Activated CD4-positive, alpha-beta T cell treated with anti-CD3 and anti-CD28 coated beads, Interleukin-2, amount 10 ng/mL, durations not matched to agents 7 days and 5 days (primary cell): ENCODE measurements at regions not wholly inside any gene's neighbourhood (a gene's known extent, or its start where the extent isn't known, plus 50 kb on each side); places are given as distances from the start of the nearest gene placed in this dataset.

Experiments
- CTCF ChIA-PET: fragments of 350-600 bp; sonication (Branson Sonifier 250); formaldehyde crosslinking; loops from one replicate; lab custom pipeline; 2021; ENCODE audit warnings: antibody characterized with exemption; lab: Charles Lee
- POLR2A ChIA-PET: fragments of 350-600 bp; sonication (Branson Sonifier 250); formaldehyde crosslinking; loops from one replicate; lab custom pipeline; 2021; ENCODE audit warnings: antibody characterized with exemption; lab: Charles Lee
- DNase-seq: peaks from one replicate; pipeline ENCODE4 v3.0.0-alpha.2; 2020
- H3K27ac Mint-ChIP-seq: one replicate; pipeline ENCODE4 v1.8.0; 2021; ENCODE audit warnings: mild to moderate bottlenecking, moderate library complexity, mixed read lengths
- H3K27me3 Mint-ChIP-seq: one replicate; pipeline ENCODE4 v1.8.0; 2021; ENCODE audit warnings: mixed read lengths
- H3K36me3 Mint-ChIP-seq: one replicate; pipeline ENCODE4 v1.8.0; 2021; ENCODE audit warnings: low read depth, mixed read lengths
- H3K4me1 Mint-ChIP-seq: one replicate; pipeline ENCODE4 v1.8.0; 2021; ENCODE audit warnings: mixed read lengths
- H3K4me3 Mint-ChIP-seq: one replicate; pipeline ENCODE4 v1.8.0; 2021; ENCODE audit warnings: mild to moderate bottlenecking, moderate library complexity, mixed read lengths
- H3K9me3 Mint-ChIP-seq: one replicate; pipeline ENCODE4 v1.8.0; 2021; ENCODE audit warnings: mixed read lengths

DNA sequence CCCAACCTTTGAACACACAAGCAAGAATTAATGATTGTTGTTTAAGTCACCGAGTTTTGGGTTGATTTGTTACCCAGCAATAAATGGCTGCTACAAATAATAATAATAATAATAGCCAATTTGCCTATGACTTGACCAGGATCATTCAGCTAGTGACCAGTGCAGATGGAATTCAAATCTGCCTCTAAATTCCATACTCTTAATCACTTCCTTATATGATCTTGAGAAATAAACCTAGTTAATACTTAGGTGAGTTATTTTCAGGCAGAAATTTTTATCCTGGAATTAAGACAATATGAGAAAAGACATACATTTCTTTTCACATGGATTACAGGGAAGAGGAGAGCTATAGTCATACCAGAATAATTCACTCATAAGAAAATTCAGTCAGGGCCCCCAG is 116.0 kb upstream of the GALNT15 start:
- Mint-ChIP-seq H3K4me3 (no peak overlapping the region), H3K27ac (no peak overlapping the region), H3K27me3 (no peaks in the 10 kb centered on the region), H3K4me1 (no peaks in the 10 kb centered on the region), H3K9me3 (no peaks in the 10 kb centered on the region), H3K36me3 (no peaks in the 10 kb centered on the region)
- no peak for DNase-seq
- POLR2A ChIA-PET: no interaction called here
- CTCF ChIA-PET: interaction anchor here (1.1 to 1.5 kb wide), 2 partner anchors 9 to 14 kb away, joined by 3 to 6 read pairs; no protein-coding TSS in a partner anchor

DNA sequence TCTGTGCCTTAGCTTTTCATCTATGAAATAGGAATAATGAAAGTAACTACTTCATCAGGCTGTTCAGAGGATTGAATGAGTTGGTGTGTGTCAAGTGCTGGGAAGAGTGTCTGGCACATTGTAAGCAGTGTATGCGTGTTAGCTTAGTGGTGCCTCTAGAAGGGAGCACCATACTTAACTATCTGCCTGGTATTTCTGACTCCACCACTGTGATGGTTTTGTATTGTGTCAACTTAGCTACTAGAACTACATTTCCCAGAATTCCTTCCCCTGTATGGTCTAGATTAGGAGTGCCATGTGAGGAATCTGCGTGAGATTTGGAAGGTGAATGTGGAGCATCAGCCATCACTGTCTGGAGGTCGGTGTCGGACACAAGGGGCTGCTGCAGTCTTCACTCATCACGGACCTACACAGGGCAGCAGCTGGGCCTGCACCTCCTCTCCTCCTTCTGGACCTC is 115.4 kb upstream of the GALNT15 start:
- Mint-ChIP-seq H3K4me3 (no peak overlapping the region), H3K27ac (no peak overlapping the region), H3K27me3 (no peaks in the 10 kb centered on the region), H3K4me1 (no peaks in the 10 kb centered on the region), H3K9me3 (no peaks in the 10 kb centered on the region), H3K36me3 (no peaks in the 10 kb centered on the region)
- ChIA-PET POLR2A (no interaction called here), CTCF (interaction anchor here (1.5 kb wide), 1 partner anchor 9 kb away, joined by 6 read pairs; no protein-coding TSS in a partner anchor)
- DNase-seq: no peak

DNA sequence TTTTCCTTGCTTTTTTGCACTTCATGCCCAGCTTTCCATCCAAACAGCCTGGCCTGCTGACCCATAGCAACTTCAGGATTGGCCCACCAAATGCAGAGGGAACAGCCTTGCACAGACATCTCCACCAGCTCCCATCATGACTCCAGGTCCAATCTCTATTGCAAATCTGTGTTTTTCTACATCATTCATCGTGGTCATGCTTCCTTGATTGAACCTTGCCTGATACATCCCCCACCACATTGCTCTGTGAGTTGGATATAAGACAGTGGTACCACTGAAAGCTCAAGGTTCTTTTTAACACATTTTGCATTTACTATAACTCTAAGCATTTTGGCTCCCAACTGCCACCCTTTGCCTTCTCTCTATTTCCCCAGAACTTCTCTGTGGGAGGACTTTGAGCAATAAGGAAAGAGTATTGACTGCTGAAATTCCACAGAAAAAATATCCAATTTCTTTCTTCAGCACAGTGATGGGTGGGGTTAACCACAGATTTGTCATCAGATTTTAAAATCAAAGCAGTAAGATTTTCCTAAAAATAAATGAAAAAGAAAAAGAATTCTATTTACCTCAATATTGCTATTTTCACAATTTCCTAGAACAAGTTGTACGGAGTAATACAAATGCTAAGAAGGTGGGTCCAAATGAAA is 114.6 kb upstream of the GALNT15 start:
- no peaks in the 10 kb centered on the region for H3K27me3 Mint-ChIP-seq
- DNase-seq: no peak
- ChIA-PET POLR2A (no interaction called here), CTCF (interaction anchor here (1.1 kb wide), 1 partner anchor 18 kb away, joined by 3 read pairs; no protein-coding TSS in a partner anchor)
- H3K9me3 Mint-ChIP-seq: no peaks in the 10 kb centered on the region
- no peaks in the 10 kb centered on the region for H3K36me3 Mint-ChIP-seq
- H3K4me1 Mint-ChIP-seq: no peaks in the 10 kb centered on the region
- H3K27ac Mint-ChIP-seq: no peak overlapping the region
- no peak overlapping the region for H3K4me3 Mint-ChIP-seq

DNA sequence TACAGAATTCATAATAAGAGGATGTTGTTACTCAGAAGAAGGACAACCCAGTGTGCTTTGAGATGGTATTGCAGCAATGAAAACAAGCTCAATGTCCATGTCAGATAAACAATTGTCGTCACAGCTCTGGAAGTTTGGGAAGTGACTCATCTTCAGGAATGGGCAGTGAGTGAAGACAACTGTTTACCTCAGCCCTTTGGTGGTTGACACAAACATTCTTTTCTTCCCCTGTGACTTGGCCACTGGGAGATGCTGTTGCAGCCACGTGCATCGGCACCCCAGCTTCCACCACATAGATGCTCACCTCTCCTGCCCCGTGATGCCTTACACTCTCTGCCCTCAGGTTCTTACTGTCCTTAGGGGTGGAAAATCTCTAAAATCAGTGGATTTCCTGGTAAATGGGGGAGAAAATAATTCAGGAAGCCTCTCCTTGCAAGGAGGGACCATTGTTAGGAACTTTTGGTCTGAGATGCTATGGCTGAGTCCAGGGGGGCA is 114.1 kb upstream of the GALNT15 start:
- Mint-ChIP-seq H3K36me3 (no peaks in the 10 kb centered on the region), H3K27ac (no peak overlapping the region), H3K4me3 (no peak overlapping the region), H3K4me1 (no peaks in the 10 kb centered on the region), H3K27me3 (no peaks in the 10 kb centered on the region), H3K9me3 (no peaks in the 10 kb centered on the region)
- ChIA-PET POLR2A (no interaction called here), CTCF (interaction anchor here (0.8 to 1.1 kb wide), 2 partner anchors 12 to 18 kb away, joined by 3 to 4 read pairs; no protein-coding TSS in a partner anchor)
- no peak for DNase-seq

DNA sequence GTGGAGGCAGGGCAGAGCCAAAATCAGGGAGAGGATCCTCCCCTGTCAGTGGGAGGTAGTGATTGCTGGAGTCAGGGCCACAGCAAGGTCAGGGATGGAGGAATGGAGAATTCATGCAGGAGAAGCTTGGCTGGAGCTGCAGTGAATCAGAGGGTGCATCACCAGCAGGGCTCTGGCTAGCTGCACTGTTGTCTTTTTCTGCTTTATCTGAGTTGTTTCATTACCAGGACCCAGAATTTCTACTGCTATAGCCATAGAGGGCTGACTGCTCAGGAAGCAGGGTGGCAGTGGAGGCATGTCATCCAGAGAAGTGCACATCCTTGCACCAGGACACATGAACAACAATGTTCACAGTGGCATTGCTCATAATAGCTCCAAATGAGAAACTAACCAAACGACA is 113.5 kb upstream of the GALNT15 start:
- no peaks in the 10 kb centered on the region for H3K9me3 Mint-ChIP-seq
- no peaks in the 10 kb centered on the region for H3K36me3 Mint-ChIP-seq
- CTCF ChIA-PET: interaction anchor here (0.8 kb wide), 1 partner anchor 12 kb away, joined by 4 read pairs; no protein-coding TSS in a partner anchor
- H3K4me3 Mint-ChIP-seq: no peak overlapping the region
- H3K27ac Mint-ChIP-seq: no peak overlapping the region
- DNase-seq: no peak
- POLR2A ChIA-PET: no interaction called here
- H3K4me1 Mint-ChIP-seq: no peaks in the 10 kb centered on the region
- no peaks in the 10 kb centered on the region for H3K27me3 Mint-ChIP-seq

DNA sequence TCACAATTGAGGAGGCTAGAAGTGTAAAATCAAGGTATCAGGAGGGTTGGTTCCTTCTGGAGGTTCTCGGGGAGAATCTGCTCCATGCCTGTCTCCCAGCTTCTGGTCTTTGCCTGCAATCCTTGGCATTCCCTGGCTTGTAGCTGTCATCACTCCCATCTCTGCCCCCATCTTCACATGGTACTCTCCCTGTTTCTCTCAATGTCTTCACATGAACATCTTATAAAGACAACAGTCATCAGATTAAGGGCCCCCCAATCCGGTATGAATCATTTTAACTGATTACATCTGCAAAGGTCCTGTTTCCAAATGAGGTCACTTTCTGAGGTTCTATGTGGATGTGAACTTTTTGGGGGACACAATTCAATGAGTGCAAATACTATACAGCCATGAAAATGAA is 113.0 kb upstream of the GALNT15 start:
- Mint-ChIP-seq H3K4me1 (no peaks in the 10 kb centered on the region), H3K27me3 (no peaks in the 10 kb centered on the region), H3K36me3 (no peaks in the 10 kb centered on the region), H3K4me3 (no peak overlapping the region), H3K9me3 (no peaks in the 10 kb centered on the region), H3K27ac (no peak overlapping the region)
- ChIA-PET CTCF (interaction anchor here (0.8 kb wide), 1 partner anchor 13 kb away, joined by 4 read pairs; no protein-coding TSS in a partner anchor), POLR2A (no interaction called here)
- no peak for DNase-seq

DNA sequence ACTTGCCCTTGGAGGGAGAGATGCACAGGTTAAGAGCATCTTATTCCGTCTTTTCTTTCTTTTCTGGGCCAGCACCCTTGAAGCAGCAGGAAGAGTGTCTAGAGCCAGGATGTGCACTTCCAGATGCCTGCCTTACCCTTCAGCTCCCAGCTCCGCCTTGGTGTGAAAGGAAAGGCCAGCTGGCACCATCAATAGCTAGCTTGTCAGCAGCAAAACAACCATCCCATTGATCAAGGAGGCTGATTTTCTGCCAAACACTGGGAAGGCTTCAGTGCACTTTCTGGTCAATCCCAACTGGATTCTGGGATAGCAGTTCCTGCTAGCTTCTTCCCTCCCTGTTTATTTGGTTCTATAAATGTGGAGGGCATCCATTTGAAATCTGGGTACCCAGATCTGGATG is 110.9 kb upstream of the GALNT15 start:
- ChIA-PET CTCF (no interaction called here), POLR2A (no interaction called here)
- Mint-ChIP-seq H3K4me3 (no peak overlapping the region), H3K27ac (no peak overlapping the region), H3K27me3 (peaks cover 2% of the 10 kb centered on the region), H3K36me3 (no peaks in the 10 kb centered on the region), H3K4me1 (no peaks in the 10 kb centered on the region), H3K9me3 (no peaks in the 10 kb centered on the region)
- no peak for DNase-seq

DNA sequence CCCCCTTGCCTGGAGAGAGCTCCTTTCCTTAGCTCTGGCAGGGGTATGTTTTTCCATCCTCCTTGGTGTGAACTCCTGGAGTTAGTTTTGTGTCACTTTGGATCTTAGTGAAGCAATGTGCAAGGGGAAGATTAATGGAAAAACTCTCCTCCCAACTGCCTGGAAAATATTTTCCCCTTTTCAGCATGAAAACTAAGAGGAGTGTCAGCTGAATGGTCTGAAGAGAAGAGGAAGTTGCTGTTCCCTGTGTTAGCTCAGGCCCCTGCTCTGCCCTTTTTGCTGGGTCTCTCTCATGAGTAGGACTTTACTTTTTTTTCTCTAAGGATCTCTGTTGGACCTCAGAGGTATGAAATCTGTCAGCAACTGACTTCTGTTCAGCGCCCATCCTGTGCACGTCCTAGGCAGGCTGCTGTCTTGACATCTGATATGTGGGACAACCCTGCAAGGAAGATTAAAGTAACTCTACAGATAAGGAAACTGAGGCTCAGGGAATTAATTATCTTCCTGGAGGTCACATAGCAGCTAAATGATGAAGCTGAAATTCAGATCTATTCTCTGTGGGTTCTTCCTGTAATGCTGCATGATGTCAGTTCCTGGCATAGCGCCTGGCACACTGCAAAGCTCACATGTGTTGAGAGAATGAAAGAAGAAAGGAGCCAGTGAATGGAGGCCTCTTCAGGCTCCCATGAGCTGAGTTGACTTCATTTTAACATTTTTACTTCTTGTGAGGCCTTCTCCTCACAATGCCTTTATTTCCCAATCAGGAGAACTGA is 109.7 kb upstream of the GALNT15 start:
- Mint-ChIP-seq H3K27me3 (peaks cover 2% of the 10 kb centered on the region), H3K36me3 (no peaks in the 10 kb centered on the region), H3K27ac (no peak overlapping the region), H3K4me1 (no peaks in the 10 kb centered on the region), H3K4me3 (no peak overlapping the region), H3K9me3 (no peaks in the 10 kb centered on the region)
- POLR2A ChIA-PET: no interaction called here
- CTCF ChIA-PET: interaction anchor here (0.5 to 1.2 kb wide), 2 partner anchors 10 to 226 kb away, joined by 3 read pairs; no protein-coding TSS in a partner anchor
- no peak for DNase-seq

DNA sequence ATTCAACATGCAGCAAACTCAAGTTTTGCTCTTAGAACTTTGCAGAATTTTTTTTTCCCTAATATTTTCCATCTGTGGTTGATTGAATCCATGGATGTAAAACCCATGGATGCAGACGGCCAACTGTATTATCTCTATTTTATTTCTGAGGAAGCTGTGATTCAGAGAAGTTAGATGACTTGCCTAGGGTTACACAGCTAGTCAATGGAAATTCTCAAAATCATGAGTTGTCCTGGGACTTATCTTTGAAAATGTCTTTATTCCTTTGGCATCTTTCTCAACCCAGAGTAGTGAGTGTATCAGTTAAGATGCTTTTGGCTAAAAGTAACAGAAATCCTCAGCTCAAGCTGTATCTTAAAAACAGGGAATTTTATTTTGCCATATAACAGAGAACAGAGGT is 107.9 kb upstream of the GALNT15 start:
- CTCF ChIA-PET: interaction anchor here (0.5 kb wide), 1 partner anchor 67 kb away, joined by 3 read pairs; no protein-coding TSS in a partner anchor
- H3K36me3 Mint-ChIP-seq: no peaks in the 10 kb centered on the region

DNA sequence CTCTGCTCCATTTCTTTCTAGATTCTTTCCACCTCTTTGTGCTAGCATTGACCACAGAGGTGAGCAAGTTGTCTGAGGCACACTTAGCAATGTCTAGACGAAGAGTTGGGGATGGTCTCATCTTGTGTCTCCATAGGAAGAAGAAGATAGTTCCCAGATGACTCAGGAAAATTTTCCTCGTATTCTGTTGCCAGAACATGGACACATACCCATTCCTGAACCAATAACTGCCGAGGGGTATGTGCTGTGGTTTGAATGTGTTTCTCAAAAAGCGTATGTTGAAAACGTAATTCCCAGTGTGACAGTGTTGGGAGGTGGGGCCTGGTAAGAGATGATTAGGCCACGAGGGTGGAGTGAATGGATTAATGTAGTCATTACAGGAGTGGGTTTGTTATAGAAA is 107.5 kb upstream of the GALNT15 start:
- Mint-ChIP-seq H3K36me3 (no peaks in the 10 kb centered on the region), H3K4me3 (no peak overlapping the region), H3K9me3 (peaks cover 2% of the 10 kb centered on the region), H3K27me3 (peaks cover 2% of the 10 kb centered on the region), H3K27ac (no peak overlapping the region), H3K4me1 (no peaks in the 10 kb centered on the region)
- DNase-seq: no peak
- ChIA-PET CTCF (no interaction called here), POLR2A (no interaction called here)

More for the DNA sequence above, 107.9 kb upstream of the GALNT15 start:
- Mint-ChIP-seq H3K27ac (no peak overlapping the region), H3K4me3 (no peak overlapping the region), H3K4me1 (no peaks in the 10 kb centered on the region), H3K9me3 (no peaks in the 10 kb centered on the region), H3K27me3 (peaks cover 2% of the 10 kb centered on the region)
- POLR2A ChIA-PET: no interaction called here
- no peak for DNase-seq

DNA sequence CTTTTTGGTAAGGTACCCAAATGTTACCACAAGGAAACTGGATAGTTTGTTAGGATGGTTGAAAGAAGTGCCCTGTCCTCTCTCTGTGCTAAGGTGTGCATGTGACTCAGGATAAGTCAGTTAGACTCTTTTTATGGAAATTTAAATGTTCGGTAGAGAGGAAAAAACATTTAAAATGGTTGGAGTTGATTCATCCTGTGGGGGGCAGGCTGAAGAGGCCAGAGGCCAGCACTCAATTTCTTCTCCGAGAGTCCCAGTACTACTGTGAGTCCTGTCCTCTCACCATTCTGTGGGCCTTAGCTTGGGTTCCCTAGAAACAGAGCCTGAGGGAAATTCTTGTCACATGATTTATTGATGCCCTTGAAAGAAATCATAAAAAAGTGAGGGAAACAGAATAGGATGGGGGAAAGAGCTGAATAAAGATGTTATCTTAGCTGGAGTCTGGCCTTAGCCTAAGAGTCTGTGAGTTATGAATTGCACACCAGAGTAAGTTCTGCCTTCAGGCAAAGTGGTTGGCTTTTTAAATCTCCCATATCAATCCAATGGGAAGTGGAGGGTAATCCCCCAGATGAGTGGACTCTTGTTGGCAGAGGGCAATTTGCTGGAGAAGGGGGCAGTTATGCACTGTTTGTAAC is 106.5 kb upstream of the GALNT15 start:
- CTCF ChIA-PET: interaction anchor here (0.6 kb wide), 1 partner anchor 1569 kb away, joined by 4 read pairs; no protein-coding TSS in a partner anchor
- Mint-ChIP-seq H3K4me3 (no peak overlapping the region), H3K27ac (no peak overlapping the region), H3K4me1 (no peaks in the 10 kb centered on the region), H3K27me3 (peaks cover 2% of the 10 kb centered on the region), H3K36me3 (no peaks in the 10 kb centered on the region), H3K9me3 (peaks cover 4% of the 10 kb centered on the region)
- POLR2A ChIA-PET: no interaction called here
- no peak for DNase-seq

DNA sequence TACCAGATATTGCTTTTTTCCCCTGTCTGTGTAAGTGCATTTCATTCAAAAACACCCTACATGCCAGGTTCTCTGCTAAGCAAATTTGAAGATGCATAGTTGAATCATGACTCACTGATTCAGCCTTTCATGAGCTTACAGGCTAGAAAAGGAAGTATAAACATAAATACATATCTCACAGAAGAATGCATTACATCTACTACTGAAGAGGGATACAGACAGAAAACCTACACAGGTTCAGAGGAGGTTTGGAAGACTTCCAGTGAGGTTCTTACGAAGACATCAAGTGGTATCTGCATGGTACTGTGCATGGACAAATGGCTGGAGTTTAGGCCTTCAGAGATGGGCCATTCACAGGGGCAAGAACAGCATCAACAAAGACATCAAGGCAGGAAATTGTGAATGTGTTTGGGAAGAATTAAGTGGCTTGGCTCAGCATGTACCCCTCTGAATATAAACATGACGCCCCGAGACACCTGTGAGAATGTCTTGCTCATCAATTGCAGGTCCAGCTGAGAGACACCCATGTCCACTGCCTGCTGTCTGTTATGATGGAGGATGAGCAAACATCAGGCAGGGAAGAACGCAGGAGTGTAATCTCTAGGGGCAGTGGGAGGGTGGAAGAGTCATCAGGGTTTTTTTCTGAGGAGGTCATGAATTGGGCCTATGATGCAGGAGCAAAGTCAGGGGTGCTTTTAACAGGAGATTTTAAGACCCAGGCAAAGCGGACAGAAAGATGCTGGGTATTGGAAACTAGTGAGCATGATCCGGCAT is 105.1 kb upstream of the GALNT15 start:
- Mint-ChIP-seq H3K27me3 (peaks cover 2% of the 10 kb centered on the region), H3K27ac (no peak overlapping the region), H3K4me3 (no peak overlapping the region), H3K9me3 (peaks cover 4% of the 10 kb centered on the region), H3K36me3 (no peaks in the 10 kb centered on the region), H3K4me1 (no peaks in the 10 kb centered on the region)
- no peak for DNase-seq
- POLR2A ChIA-PET: no interaction called here
- CTCF ChIA-PET: no interaction called here
